HEK293 (cell line): ENCODE measurements at regions not wholly inside any gene's neighbourhood (a gene's known extent, or its start where the extent isn't known, plus 50 kb on each side); places are given as distances from the start of the nearest gene placed in this dataset.

Experiments used
- CTCF ChIA-PET: fragments of 350-600 bp; formaldehyde crosslinking; extraction: SDS; loops from one replicate; lab custom pipeline; 2021; ENCODE audit warnings: antibody characterized with exemption; lab: Yijun Ruan, JAX
- POLR2A ChIA-PET: fragments of 300-600 bp; formaldehyde crosslinking; extraction: SDS; loops from one replicate; lab custom pipeline; 2020; ENCODE audit warnings: antibody characterized with exemption, inconsistent platforms; lab: Yijun Ruan, JAX
- H3K27ac ChIP-seq: fragments of 200-500 bp; sonication (Bioruptor generic); 2 replicates; pipeline ENCODE4 v1.5.1; 2014; ENCODE audit warnings: low read depth, low read length, control low read depth, inconsistent platforms; ENCODE audit errors: extremely low read depth
- H3K36me3 ChIP-seq, 2 experiments: fragments of 200-500 bp in 1 of 2; sonication (Bioruptor generic) in 1 of 2; 1 replicate in 1 of 2; 2 replicates in 1 of 2; pipeline ENCODE4 v1.5.1; 2014 to 2017; ENCODE audit warnings: inconsistent platforms in 2 of 2, low read length in 2 of 2; ENCODE audit not compliant: control insufficient read depth in 2 of 2, insufficient read depth in 1 of 2
- H3K4me1 ChIP-seq: fragments of 200-500 bp; sonication (Bioruptor generic); 2 replicates; pipeline ENCODE4 v1.5.1; 2014; ENCODE audit warnings: mild to moderate bottlenecking, low read length, inconsistent platforms; ENCODE audit not compliant: control insufficient read depth, insufficient read depth
- H3K4me3 ChIP-seq: 2 replicates; pipeline ENCODE4 v1.5.1; 2011; ENCODE audit warnings: low read depth, mild to moderate bottlenecking, control low read depth, low read length, moderate library complexity
- H3K9me3 ChIP-seq: fragments of 200-500 bp; sonication (Bioruptor generic); 2 replicates; pipeline ENCODE4 v1.5.1; 2014; ENCODE audit warnings: low read depth, low read length, inconsistent platforms; ENCODE audit not compliant: control insufficient read depth, insufficient read depth
- BCL11A ChIP-seq: fragments of 450-650 bp; formaldehyde crosslinking; IDR thresholded peaks from 2 replicates; pipeline ENCODE4 v1.5.1; 2016; ENCODE audit warnings: low read depth, missing biosample characterization, missing genetic modification characterization
- FEZF1 ChIP-seq: fragments of 450-650 bp; formaldehyde crosslinking; IDR thresholded peaks from 2 replicates; pipeline ENCODE4 v1.5.1; 2016; ENCODE audit warnings: missing biosample characterization, missing genetic modification characterization
- GFI1B ChIP-seq: fragments of 450-650 bp; formaldehyde crosslinking; IDR thresholded peaks from 2 replicates; pipeline ENCODE4 v1.5.1; 2016; ENCODE audit warnings: missing biosample characterization, missing genetic modification characterization
- GLI4 ChIP-seq: fragments of 450-650 bp; formaldehyde crosslinking; IDR thresholded peaks from 2 replicates; pipeline ENCODE4 v1.5.1; 2016; ENCODE audit warnings: missing biosample characterization, missing genetic modification characterization
- HOXA7 ChIP-seq: sonication (generic); formaldehyde crosslinking; IDR thresholded peaks from 2 replicates; pipeline ENCODE4 v1.8.1; 2022; ENCODE audit warnings: missing genetic modification reagents, borderline replicate concordance
- KLF1 ChIP-seq: fragments of 450-650 bp; formaldehyde crosslinking; IDR thresholded peaks from 2 replicates; pipeline ENCODE4 v1.5.1; 2016; ENCODE audit warnings: missing biosample characterization, missing genetic modification characterization
- KLF10 ChIP-seq: fragments of 450-650 bp; IDR thresholded peaks from 2 replicates; pipeline ENCODE4 v1.5.1; 2018; ENCODE audit warnings: missing biosample characterization, mild to moderate bottlenecking, missing genetic modification characterization
- KLF17 ChIP-seq: fragments of 450-650 bp; formaldehyde crosslinking; IDR thresholded peaks from 2 replicates; pipeline ENCODE4 v1.5.1; 2016; ENCODE audit warnings: missing biosample characterization, missing genetic modification characterization
- MZF1 ChIP-seq: fragments of 450-650 bp; formaldehyde crosslinking; IDR thresholded peaks from 2 replicates; pipeline ENCODE4 v1.5.1; 2017; ENCODE audit warnings: missing biosample characterization, missing genetic modification characterization, borderline replicate concordance
- PRDM2 ChIP-seq: fragments of 450-650 bp; formaldehyde crosslinking; IDR thresholded peaks from 2 replicates; pipeline ENCODE4 v1.5.1; 2016; ENCODE audit warnings: missing biosample characterization, missing genetic modification characterization, borderline replicate concordance
- PRDM4 ChIP-seq: fragments of 450-650 bp; formaldehyde crosslinking; IDR thresholded peaks from 2 replicates; pipeline ENCODE4 v1.5.1; 2017; ENCODE audit warnings: missing biosample characterization, missing genetic modification characterization
- RBAK ChIP-seq: fragments of 450-650 bp; formaldehyde crosslinking; IDR thresholded peaks from 2 replicates; pipeline ENCODE4 v1.5.1; 2016; ENCODE audit warnings: missing biosample characterization, missing genetic modification characterization
- SCRT1 ChIP-seq: fragments of 450-650 bp; formaldehyde crosslinking; IDR thresholded peaks from 2 replicates; pipeline ENCODE4 v1.5.1; 2016; ENCODE audit warnings: missing biosample characterization, missing genetic modification characterization, borderline replicate concordance
- SP7 ChIP-seq: fragments of 450-650 bp; formaldehyde crosslinking; IDR thresholded peaks from 2 replicates; pipeline ENCODE4 v1.5.1; 2016; ENCODE audit warnings: missing biosample characterization, missing genetic modification characterization
- ZBTB8A ChIP-seq: fragments of 450-650 bp; formaldehyde crosslinking; IDR thresholded peaks from 2 replicates; pipeline ENCODE4 v1.5.1; 2016; ENCODE audit warnings: missing biosample characterization, missing genetic modification characterization
- ZFP37 ChIP-seq: fragments of 450-650 bp; formaldehyde crosslinking; IDR thresholded peaks from 2 replicates; pipeline ENCODE4 v1.5.1; 2016; ENCODE audit warnings: missing biosample characterization, missing genetic modification characterization
- ZNF202 ChIP-seq: fragments of 450-650 bp; formaldehyde crosslinking; IDR thresholded peaks from 2 replicates; pipeline ENCODE4 v1.5.1; 2016; ENCODE audit warnings: missing biosample characterization, missing genetic modification characterization, borderline replicate concordance
- ZNF239 ChIP-seq: fragments of 450-650 bp; formaldehyde crosslinking; IDR thresholded peaks from 2 replicates; pipeline ENCODE4 v1.5.1; 2016; ENCODE audit warnings: missing biosample characterization, missing genetic modification characterization
- ZNF266 ChIP-seq: fragments of 450-650 bp; formaldehyde crosslinking; IDR thresholded peaks from 2 replicates; pipeline ENCODE4 v1.5.1; 2016; ENCODE audit warnings: missing biosample characterization, missing genetic modification characterization, low read depth
- ZNF274 ChIP-seq, 2 experiments: fragments of 200-500 bp in 1 of 2; fragments of 450-650 bp in 1 of 2; sonication (Bioruptor generic) in 1 of 2; formaldehyde crosslinking in 1 of 2; IDR thresholded peaks; 2 replicates each; pipeline versions ENCODE4 v1.5.1 to v1.6.1; 2014 to 2016; ENCODE audit warnings: borderline replicate concordance in 1 of 2, inconsistent platforms in 1 of 2, low read length in 1 of 2, missing biosample characterization in 1 of 2, missing genetic modification characterization in 1 of 2
- ZNF311 ChIP-seq: fragments of 450-650 bp; formaldehyde crosslinking; IDR thresholded peaks from 2 replicates; pipeline ENCODE4 v1.5.1; 2017; ENCODE audit warnings: missing biosample characterization, missing genetic modification characterization, borderline replicate concordance
- ZNF416 ChIP-seq: fragments of 450-650 bp; formaldehyde crosslinking; IDR thresholded peaks from 2 replicates; pipeline ENCODE4 v1.5.1; 2016; ENCODE audit warnings: missing biosample characterization, missing genetic modification characterization
- ZNF426 ChIP-seq: fragments of 450-650 bp; formaldehyde crosslinking; IDR thresholded peaks from 2 replicates; pipeline ENCODE4 v1.5.1; 2017; ENCODE audit warnings: missing biosample characterization, missing genetic modification characterization, mild to moderate bottlenecking, inconsistent platforms, moderate library complexity
- ZNF585B ChIP-seq: fragments of 450-650 bp; formaldehyde crosslinking; IDR thresholded peaks from 2 replicates; pipeline ENCODE4 v1.5.1; 2016; ENCODE audit warnings: missing biosample characterization, missing genetic modification characterization
- ZNF596 ChIP-seq: fragments of 450-650 bp; IDR thresholded peaks from 2 replicates; pipeline ENCODE4 v1.5.0; 2018; ENCODE audit warnings: missing biosample characterization, mild to moderate bottlenecking, missing genetic modification characterization, moderate library complexity
- ZNF747 ChIP-seq: fragments of 450-650 bp; formaldehyde crosslinking; IDR thresholded peaks from 2 replicates; pipeline ENCODE4 v1.5.1; 2016; ENCODE audit warnings: missing biosample characterization, missing genetic modification characterization
- ZNF792 ChIP-seq: fragments of 450-650 bp; formaldehyde crosslinking; IDR thresholded peaks from 2 replicates; pipeline ENCODE4 v1.5.1; 2016; ENCODE audit warnings: missing biosample characterization, missing genetic modification characterization

GRCh38 chr6:150535151-150535804 lies 64.4 kb upstream of the PLEKHG1 start:
- Histone ChIP-seq H3K36me3 (no peaks in the 10 kb centered on the region), H3K4me1 (no peaks in the 10 kb centered on the region), H3K4me3 (no peak overlapping the region), H3K27ac (no peak overlapping the region), H3K9me3 (no peaks in the 10 kb centered on the region)
- ChIA-PET CTCF (interaction anchor here (0.5 to 1.0 kb wide), 2 partner anchors 95 to 861 kb away, joined by 3 to 4 read pairs; no protein-coding TSS in a partner anchor), POLR2A (no interaction called here)
- TF ChIP-seq PRDM4 (tag by site-specific recombination) (no peak), SP7 (tag by site-specific recombination) (no peak), FEZF1 (tag by site-specific recombination) (no peak), ZNF585B (tag by site-specific recombination) (no peak), SCRT1 (tag by site-specific recombination) (no peak), KLF1 (tag by site-specific recombination) (no peak), ZNF596 (tag by site-specific recombination) (no peak), HOXA7 (CRISPR knock-in tag) (no peak), ZNF274 (IDR thresholded peaks at IDR 0.05; ENCODE audit: low read length) (no peak), ZNF274 (tag by site-specific recombination; IDR thresholded peaks at IDR 0.05; ENCODE audit: borderline replicate concordance) (no peak), ZNF792 (tag by site-specific recombination) (no peak), ZNF266 (tag by site-specific recombination) (no peak), RBAK (tag by site-specific recombination) (no peak), KLF10 (tag by site-specific recombination) (no peak), GFI1B (tag by site-specific recombination) (no peak), ZNF416 (no peak), ZNF239 (tag by site-specific recombination) (no peak)

- POLR2A ChIA-PET, result no interaction called here
- Histone ChIP-seq H3K36me3 (no peaks in the 10 kb centered on the region), H3K4me1 (no peaks in the 10 kb centered on the region), H3K27ac (no peak overlapping the region), H3K4me3 (no peak overlapping the region), H3K9me3 (no peaks in the 10 kb centered on the region)
- CTCF ChIA-PET, result interaction anchor here (1.0 kb wide), 1 partner anchor 94 kb away, joined by 4 read pairs; no protein-coding TSS in a partner anchor
- TF ChIP-seq PRDM2 (tag by site-specific recombination), result no peak
- no peak for TF ChIP-seq ZNF426 (tag by site-specific recombination)
- no peak for TF ChIP-seq BCL11A (tag by site-specific recombination)
- TF ChIP-seq ZNF311 (tag by site-specific recombination), result no peak
- no peak for TF ChIP-seq GLI4 (tag by site-specific recombination)
- TF ChIP-seq MZF1, result no peak
- no peak for TF ChIP-seq KLF17
- no peak for TF ChIP-seq ZNF202
- no peak for TF ChIP-seq ZFP37
- TF ChIP-seq ZNF747, result no peak
- TF ChIP-seq ZBTB8A, result no peak
Observed at GRCh38 chr6:150535818-150536220, 63.9 kb upstream of the PLEKHG1 start.
